Neural progenitor cell (in vitro differentiated cells): ENCODE measurements at regions not wholly inside any gene's neighbourhood (a gene's known extent, or its start where the extent isn't known, plus 50 kb on each side); places are given as distances from the start of the nearest gene placed in this dataset.

Source experiments
- DNase-seq: peaks from one replicate; pipeline ENCODE4 v3.0.0-alpha.2; 2016; ENCODE audit warnings: low spot score
- H2AFZ ChIP-seq: fragments of 200-600 bp; sonication (generic); replicated peaks from 2 replicates; pipeline ENCODE4 v1.6.1; 2016; ENCODE audit warnings: antibody characterized with exemption
- H3F3A ChIP-seq: fragments of 200-600 bp; sonication (generic); 2 replicates; pipeline ENCODE4 v1.6.1; 2016; ENCODE audit warnings: antibody characterized with exemption, low read depth
- H3K27ac ChIP-seq: fragments of 200-600 bp; sonication (generic); 2 replicates; pipeline ENCODE4 v1.5.1; 2016; ENCODE audit warnings: mild to moderate bottlenecking
- H3K27me3 ChIP-seq: fragments of 200-600 bp; sonication (generic); 2 replicates; pipeline ENCODE4 v1.6.1; 2016; ENCODE audit warnings: mild to moderate bottlenecking, moderate library complexity
- H3K36me3 ChIP-seq: fragments of 200-600 bp; sonication (generic); 2 replicates; pipeline ENCODE4 v1.5.1; 2016
- H3K4me1 ChIP-seq: fragments of 200-600 bp; sonication (generic); 2 replicates; pipeline ENCODE4 v1.6.1; 2016; ENCODE audit warnings: mixed run types
- H3K4me2 ChIP-seq: fragments of 200-600 bp; sonication (generic); 2 replicates; pipeline ENCODE4 v1.6.1; 2016
- H3K4me3 ChIP-seq: fragments of 200-600 bp; sonication (generic); 2 replicates; pipeline ENCODE4 v1.5.1; 2016
- H3K79me2 ChIP-seq: fragments of 200-600 bp; sonication (generic); 2 replicates; pipeline ENCODE4 v1.6.1; 2016; ENCODE audit warnings: low read depth
- H3K9ac ChIP-seq: fragments of 200-600 bp; sonication (generic); 2 replicates; pipeline ENCODE4 v1.6.1; 2016
- H3K9me3 ChIP-seq: fragments of 200-600 bp; sonication (generic); 2 replicates; pipeline ENCODE4 v1.5.1; 2016; ENCODE audit warnings: low read depth
- H4K20me1 ChIP-seq: fragments of 200-600 bp; sonication (generic); 2 replicates; pipeline ENCODE4 v1.6.1; 2016; ENCODE audit warnings: low read depth
- H3K27ac Mint-ChIP-seq: 3 replicates; pipeline ENCODE4 v1.8.0; 2021; ENCODE audit warnings: mixed read lengths
- H3K27me3 Mint-ChIP-seq: 2 replicates; pipeline ENCODE4 v1.8.0; 2022; ENCODE audit warnings: low read depth, mild to moderate bottlenecking, inconsistent platforms, moderate library complexity, mixed read lengths; ENCODE audit not compliant: insufficient read depth
- H3K36me3 Mint-ChIP-seq: 3 replicates; pipeline ENCODE4 v1.8.0; 2021; ENCODE audit warnings: mixed read lengths
- H3K4me1 Mint-ChIP-seq: 3 replicates; pipeline ENCODE4 v1.8.0; 2021; ENCODE audit warnings: mixed read lengths
- H3K4me3 Mint-ChIP-seq: 3 replicates; pipeline ENCODE4 v1.8.0; 2021; ENCODE audit warnings: mild to moderate bottlenecking, moderate library complexity, mixed read lengths
- H3K9me3 Mint-ChIP-seq: 3 replicates; pipeline ENCODE4 v1.8.0; 2020; ENCODE audit warnings: mixed read lengths
- CTCF ChIP-seq: fragments of 200-600 bp; sonication (generic); IDR thresholded peaks from 2 replicates; pipeline ENCODE4 v1.5.1; 2017; ENCODE audit warnings: antibody characterized with exemption, mild to moderate bottlenecking
- EZH2 ChIP-seq: fragments of 200-600 bp; sonication (generic); IDR thresholded peaks from 2 replicates; pipeline ENCODE4 v1.6.1; 2017; ENCODE audit warnings: antibody characterized with exemption, mild to moderate bottlenecking, moderate library complexity
- EZH2phosphoT487 ChIP-seq: fragments of 200-600 bp; sonication (generic); IDR thresholded peaks from 2 replicates; pipeline ENCODE4 v1.6.1; 2017; ENCODE audit warnings: antibody characterized with exemption

- Histone ChIP-seq H3K27me3 (no peaks in the 10 kb centered on the region), H3K79me2 (no peaks in the 10 kb centered on the region), H2AFZ (no peak overlapping the region), H3K27ac (no peak overlapping the region), H3K4me2 (no peak overlapping the region), H3K4me1 (no peaks in the 10 kb centered on the region), H3K9me3 (no peaks in the 10 kb centered on the region), H3K4me3 (no peak overlapping the region), H3K36me3 (no peaks in the 10 kb centered on the region), H4K20me1 (no peaks in the 10 kb centered on the region), H3F3A (no peaks in the 10 kb centered on the region), H3K9ac (no peak overlapping the region)
- Mint-ChIP-seq H3K9me3 (peaks cover 10% of the 10 kb centered on the region), H3K4me1 (no peaks in the 10 kb centered on the region), H3K27me3 (peaks cover 2% of the 10 kb centered on the region), H3K27ac (no peak overlapping the region), H3K4me3 (no peak overlapping the region), H3K36me3 (peaks cover 3% of the 10 kb centered on the region)
- DNase-seq = peak; percentile 8
- no peak for TF ChIP-seq EZH2
- no peak for TF ChIP-seq CTCF
- no peak for TF ChIP-seq EZH2phosphoT487
Measured at GRCh38 chr6:147750413-147750812, 241.9 kb downstream of the SAMD5 start.

DNA sequence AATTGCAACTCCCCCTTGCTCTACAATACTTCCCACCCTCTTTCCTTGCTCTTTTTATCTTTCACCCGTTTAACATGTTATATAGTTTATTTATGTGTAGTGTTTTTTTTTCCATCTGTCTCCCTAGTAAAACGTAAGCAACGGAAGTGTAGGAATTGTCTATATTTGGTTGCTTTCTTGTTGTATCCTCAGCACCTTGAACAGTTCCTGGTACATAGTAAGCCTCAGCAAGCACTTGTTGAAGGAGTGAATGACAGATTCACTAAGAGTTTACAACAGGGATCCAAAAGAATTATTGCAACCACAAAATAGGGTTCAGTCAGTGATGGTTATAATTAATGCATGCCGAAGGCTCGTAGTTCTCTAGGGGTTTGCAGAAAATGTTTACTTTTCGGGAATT, 242.7 kb downstream of the SAMD5 start:
- H3K4me1 Mint-ChIP-seq = no peaks in the 10 kb centered on the region

GRCh38 chr6:147752689-147753403, 244.4 kb downstream of the SAMD5 start:
- Histone ChIP-seq H2AFZ (no peak overlapping the region), H3K4me1 (no peaks in the 10 kb centered on the region), H3K79me2 (no peaks in the 10 kb centered on the region), H3K27me3 (no peaks in the 10 kb centered on the region), H3K36me3 (no peaks in the 10 kb centered on the region), H4K20me1 (no peaks in the 10 kb centered on the region), H3K27ac (no peak overlapping the region), H3F3A (no peaks in the 10 kb centered on the region), H3K9me3 (no peaks in the 10 kb centered on the region), H3K4me2 (no peak overlapping the region), H3K9ac (no peak overlapping the region), H3K4me3 (no peak overlapping the region)
- no peak overlapping the region for H3K27ac Mint-ChIP-seq
- H3K4me3 Mint-ChIP-seq = no peak overlapping the region
- no peak for TF ChIP-seq EZH2
- no peak for TF ChIP-seq EZH2phosphoT487
- no peak for TF ChIP-seq CTCF
- H3K4me1 Mint-ChIP-seq = no peaks in the 10 kb centered on the region
- H3K27me3 Mint-ChIP-seq = peaks cover 2% of the 10 kb centered on the region
- DNase-seq = no peak
- H3K36me3 Mint-ChIP-seq = peaks cover 3% of the 10 kb centered on the region
- peaks cover 10% of the 10 kb centered on the region for H3K9me3 Mint-ChIP-seq

More for the DNA sequence above, 242.7 kb downstream of the SAMD5 start:
- H3K4me1 ChIP-seq = no peaks in the 10 kb centered on the region
- TF ChIP-seq EZH2phosphoT487 (no peak), EZH2 (no peak), CTCF (no peak)
- no peak overlapping the region for H3K4me2 ChIP-seq
- no peaks in the 10 kb centered on the region for H3K9me3 ChIP-seq
- no peak overlapping the region for H3K27ac ChIP-seq
- no peaks in the 10 kb centered on the region for H3K79me2 ChIP-seq
- H3K9ac ChIP-seq = no peak overlapping the region
- no peaks in the 10 kb centered on the region for H3K36me3 ChIP-seq
- no peaks in the 10 kb centered on the region for H3K27me3 ChIP-seq
- H3K4me3 Mint-ChIP-seq = no peak overlapping the region
- no peak overlapping the region for H3K4me3 ChIP-seq
- H3K27ac Mint-ChIP-seq = no peak overlapping the region
- no peak for DNase-seq
- no peak overlapping the region for H2AFZ ChIP-seq
- H4K20me1 ChIP-seq = no peaks in the 10 kb centered on the region
- H3K27me3 Mint-ChIP-seq = peaks cover 2% of the 10 kb centered on the region
- no peaks in the 10 kb centered on the region for H3F3A ChIP-seq
- peaks cover 3% of the 10 kb centered on the region for H3K36me3 Mint-ChIP-seq
- peaks cover 10% of the 10 kb centered on the region for H3K9me3 Mint-ChIP-seq
